SHP77 (cell line): ENCODE measurements at regions not wholly inside any gene's neighbourhood (a gene's known extent, or its start where the extent isn't known, plus 50 kb on each side); places are given as distances from the start of the nearest gene placed in this dataset.

Experiments
- DNase-seq, 2 experiments: peaks; one replicate each; lab custom pipeline; 2025; lab: John Stamatoyannopoulos, UW

DNA sequence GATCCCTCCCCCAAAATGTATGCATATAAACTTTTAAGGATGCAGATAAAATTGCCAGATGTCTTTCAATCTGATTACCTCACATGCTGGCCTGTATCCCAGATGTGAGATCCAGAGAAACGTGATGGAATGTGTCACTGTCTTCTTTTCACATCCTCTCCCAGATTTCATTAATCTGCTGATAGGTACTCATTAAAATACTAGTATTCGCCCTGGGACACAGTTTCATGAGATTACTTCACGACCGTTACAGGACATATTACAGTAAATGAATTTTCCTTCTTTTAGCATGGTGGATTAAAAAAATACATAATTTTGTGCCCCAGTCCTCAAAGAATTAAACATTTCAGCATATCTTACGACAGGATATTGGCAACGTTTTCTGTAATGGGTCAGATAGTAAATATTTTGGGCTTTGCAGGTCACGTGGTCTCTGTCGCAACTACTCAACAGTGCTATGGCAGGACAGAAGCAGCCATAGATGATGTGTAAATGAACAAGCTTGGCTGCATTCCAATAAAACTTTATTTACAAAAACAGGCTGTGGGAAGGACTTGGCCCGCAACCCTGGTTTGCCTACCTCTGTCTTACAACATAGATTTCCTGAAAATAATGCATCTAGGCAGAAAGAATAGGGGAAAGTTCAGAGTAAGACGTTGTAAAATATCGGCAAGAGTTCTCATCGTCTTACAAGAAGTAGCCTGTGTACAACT lies 156.0 kb upstream of the DIO3 start:
- no peak for DNase-seq

DNA sequence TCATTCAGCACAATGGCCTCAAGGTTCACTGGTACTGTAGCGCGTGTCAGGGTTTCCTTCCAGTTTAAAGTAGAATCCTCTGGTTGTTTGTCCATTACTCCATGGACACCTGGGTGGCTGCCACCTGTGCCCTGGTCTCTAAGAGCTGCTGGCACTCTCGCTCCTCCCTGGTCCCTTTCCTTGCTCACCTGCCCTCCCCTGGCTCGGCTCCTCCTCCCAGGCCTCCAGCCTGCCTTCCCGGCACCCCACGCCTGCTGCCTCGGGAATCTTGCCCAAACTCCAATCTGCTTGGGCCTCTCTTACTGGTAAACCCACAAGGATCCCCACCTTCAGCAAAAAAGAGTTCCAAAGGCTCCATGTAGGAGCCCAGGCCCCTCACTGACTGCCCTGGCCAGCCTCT lies 154.4 kb upstream of the DIO3 start:
- no peak for DNase-seq

DNA sequence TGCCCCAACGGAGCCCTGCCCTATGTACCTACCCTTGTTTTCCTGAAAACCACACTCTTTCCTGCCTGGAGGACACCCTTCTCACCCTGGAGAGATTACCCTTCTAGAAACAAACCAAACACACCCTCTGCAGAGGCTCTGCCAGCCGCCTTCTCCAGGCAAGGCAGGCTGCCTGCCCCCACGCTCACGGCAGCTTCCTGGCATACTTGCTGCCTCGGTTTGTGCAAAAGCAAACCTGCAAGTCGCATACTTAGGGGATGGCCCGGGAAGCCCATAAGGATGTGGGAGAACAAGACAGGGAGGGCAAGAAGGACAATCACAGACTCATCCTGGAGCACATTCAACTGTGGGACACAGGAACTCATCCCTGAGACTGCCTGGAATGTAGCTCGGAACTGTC lies 154.0 kb upstream of the DIO3 start:
- no peak for DNase-seq

DNA sequence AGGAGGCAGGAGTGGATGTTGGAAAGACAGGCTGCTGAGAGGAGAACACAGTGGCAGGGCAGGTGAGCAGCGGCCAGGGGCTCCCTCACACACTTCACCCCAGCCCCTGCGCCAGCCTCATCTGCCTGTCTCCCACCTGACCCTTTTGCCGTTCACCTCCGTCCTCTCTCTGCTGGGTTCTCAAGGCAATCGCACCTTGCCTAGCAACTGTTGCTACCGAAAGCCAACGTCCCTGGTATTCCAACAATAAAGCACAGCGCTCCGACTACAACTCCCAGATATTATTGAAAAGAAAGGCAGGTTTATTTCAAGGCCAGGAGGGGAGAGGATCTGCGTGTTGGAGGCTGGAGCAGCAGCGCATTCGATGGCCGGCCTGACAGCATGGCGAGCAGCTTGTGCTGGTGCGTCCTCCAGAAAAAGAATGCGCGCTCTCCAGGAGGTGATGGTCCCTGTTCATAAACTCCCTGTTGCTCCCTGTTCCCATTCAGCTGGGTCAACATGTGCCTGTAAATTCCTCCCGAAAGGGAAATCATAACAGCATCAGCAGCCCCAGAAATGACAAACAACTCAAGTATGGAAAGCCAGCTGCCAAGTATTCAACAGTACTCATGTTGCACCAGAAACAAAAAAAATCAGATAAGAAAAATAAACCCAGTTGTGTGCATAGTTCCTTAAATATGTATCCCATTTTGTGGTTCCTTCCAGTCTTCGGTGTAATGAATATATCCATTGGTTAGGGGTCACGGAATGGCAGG lies 153.0 kb upstream of the DIO3 start:
- DNase-seq: no peak

DNA sequence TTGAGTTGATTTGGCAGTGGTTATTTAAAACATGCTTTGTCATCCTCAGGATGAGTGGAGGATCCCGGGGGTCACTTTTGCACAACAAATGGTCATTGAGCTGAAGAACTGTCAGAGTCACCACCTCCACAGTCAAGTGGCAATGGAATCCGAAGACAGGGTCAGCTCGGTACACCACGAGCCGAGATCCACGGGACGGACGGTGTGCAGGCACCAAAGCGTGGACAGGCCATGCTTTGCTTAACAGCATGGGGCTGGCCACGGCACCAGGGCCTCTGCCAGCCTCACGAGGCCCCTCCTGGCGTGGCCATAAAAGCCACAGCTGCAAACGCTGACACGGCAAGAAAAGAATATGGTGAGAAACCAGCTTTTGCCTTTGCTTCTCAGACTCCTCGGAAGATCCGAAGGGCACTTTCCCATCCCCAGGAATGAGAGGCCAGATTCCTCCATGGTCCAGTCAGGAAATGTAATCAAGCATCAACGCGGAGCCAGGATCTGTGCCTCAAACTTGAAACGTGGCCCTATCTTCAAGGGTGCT lies 152.2 kb upstream of the DIO3 start:
- DNase-seq: no peak

DNA sequence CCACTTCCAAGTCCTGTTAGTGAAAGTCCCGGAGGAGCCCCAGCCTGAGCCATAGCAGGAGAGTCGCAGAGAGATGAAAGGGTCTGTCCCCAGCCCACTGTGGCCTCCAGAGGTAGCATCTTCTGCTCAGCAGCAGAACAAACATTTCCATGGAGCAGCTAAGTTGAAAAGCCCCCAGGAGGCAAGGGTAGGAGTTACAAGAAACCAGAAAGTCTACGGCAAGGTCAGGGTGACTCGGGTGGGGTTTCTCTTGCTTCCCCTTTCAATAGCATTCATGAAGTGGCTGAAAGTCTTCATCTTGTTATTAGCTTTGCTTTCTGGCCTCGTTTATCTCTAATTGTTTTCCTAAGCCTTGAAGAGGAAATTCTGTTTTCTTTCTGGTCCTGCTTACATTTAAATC lies 151.2 kb upstream of the DIO3 start:
- DNase-seq: no peak

DNA sequence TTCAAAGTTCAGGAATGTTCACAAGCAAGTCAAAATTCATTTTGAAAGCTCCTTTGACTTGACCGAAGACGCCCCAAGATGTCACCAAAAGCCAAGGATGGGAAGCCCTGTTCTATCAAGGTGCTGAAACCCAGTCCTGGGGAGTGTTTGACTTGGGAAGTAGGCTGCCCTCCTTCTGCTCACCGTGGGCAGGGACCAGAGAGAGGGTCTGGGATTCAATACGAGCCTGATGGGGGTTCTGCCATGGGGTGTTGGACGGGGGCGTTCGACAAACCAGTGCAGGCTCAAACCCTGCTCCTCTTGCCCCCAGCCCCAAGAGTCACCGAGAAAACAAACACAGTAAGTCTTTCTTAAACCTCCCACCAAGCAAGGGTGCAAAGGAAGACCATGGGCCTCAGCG lies 150.1 kb upstream of the DIO3 start:
- DNase-seq: no peak

DNA sequence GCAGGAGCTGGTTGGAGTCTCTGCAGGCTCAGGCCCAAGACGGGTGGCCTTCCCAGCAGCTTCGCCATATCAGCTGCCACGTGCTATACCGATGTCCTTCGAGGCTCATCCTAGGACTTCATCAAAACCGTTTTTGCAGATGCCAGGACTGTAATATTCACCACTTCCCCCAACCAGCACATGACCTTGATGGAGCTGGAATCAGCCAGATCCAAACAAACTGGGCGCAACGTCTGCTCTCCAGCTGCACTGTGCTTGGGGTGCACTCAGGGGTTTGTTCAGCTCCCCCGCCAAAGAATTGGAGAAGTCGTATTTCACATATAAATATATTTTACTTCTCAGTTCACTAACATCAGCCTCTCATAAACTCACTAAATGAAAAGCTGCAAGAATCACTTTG lies 149.5 kb upstream of the DIO3 start:
- no peak for DNase-seq

DNA sequence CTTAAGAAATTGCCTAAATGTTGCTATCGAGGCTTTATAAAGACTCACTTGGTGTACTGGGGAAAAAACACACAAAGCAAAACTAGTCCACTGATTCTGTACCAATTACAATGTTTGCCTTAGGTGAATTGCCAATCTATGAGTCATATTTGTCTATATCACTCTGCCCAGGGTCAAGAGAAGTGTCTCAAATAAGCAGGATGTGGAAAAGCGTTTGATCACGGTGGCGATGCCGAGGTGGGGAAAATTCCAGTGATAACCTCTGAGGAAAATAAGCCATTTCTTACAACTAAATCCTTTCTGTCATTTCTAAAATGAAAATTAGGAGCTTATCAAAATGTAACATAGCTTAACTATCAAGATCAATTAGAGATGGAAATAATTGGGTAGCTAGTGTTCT lies 148.6 kb upstream of the DIO3 start:
- DNase-seq: no peak

DNA sequence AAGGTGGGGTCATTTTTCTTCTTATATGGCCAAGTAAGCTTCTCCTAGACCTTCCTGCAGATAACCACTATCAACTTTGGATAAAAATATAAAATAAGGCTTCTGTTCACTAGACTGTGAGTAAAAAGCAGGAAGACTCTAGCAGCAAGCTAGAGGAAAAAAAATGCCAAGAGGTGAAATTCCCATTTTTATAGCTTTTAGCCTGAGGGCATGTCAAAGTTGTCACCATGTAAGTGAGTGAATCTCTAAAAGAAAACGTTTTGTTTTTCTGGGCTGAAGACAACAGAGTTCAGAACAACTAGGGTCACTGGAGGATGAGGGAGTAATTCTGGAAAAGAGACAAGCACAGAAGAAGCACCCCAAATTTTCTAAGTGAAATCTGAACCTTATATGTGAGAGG lies 143.9 kb upstream of the DIO3 start:
- no peak for DNase-seq

DNA sequence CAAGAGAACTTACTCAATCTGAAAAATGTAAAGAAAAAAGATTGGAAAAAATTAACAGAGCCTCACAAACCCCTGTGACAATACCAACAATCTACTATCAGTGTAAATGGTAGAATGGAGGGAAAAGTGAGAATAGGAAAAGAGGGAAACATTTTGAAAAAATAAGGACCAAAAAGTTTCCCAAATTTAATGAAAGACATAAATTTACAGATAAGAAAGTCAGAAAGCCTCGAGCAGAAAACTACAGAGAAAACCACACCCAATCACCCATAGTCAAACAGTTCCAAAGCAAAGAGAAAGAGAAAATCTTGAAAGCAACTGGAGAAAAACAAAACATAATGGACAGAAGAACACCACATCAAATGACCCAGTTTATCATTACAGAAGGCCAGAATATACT lies 142.7 kb upstream of the DIO3 start:
- DNase-seq: no peak

DNA sequence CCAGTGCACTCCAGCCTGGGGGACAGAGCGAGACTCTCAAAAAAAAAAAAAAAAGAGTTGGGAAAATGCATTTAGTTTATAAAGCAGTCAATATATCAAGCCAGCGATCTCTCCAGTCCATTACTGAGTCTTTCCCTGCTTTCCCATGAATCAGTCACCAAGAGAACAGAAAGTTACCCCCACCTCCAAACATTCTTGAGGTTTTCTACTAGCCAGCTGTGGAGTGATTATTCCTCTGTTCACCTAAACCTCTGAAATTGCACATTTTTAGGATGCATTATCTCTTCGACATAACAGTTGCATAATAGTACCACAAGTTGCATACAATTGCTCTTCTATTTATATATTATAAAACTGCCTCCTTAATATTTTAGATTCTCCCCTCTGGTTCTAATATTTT lies 134.8 kb upstream of the DIO3 start:
- no peak for DNase-seq

DNA sequence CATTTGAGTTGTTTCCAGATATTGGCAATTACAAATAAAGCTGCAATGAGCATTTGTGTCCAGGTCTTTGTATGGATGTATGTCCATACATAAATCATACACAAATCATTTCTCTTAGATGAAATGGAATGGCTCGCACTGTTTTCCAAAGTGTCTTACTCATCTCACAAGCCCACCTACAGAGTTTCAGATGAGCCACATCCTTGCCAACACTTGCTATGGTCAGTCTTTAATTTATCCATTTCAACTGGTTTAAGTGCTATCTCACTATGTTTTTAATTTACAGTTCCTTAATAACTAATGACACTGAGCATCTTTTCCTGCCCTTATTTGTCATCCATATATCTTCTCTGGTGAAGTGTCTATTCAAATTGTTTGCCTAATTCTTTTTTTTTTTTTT lies 132.9 kb upstream of the DIO3 start:
- DNase-seq: no peak

DNA sequence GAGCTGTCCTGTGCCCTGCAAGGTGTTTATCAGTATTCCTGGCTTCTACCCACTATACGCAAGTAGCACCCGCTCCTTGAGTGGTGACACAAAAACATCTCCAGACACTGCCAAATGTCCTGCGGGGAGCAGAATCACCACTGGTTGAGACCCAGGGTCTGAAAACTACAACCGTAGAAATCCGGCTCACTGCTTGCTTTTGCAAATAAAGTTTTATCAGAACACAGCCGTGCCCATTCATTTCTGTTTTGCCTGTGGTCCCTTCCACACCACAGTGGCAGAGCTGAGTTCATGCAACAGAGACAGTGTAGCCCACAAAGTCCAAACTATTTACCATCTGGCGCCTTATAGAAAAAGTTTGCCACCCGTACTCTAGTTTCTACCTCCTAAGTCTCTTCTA lies 125.7 kb upstream of the DIO3 start:
- DNase-seq: no peak

DNA sequence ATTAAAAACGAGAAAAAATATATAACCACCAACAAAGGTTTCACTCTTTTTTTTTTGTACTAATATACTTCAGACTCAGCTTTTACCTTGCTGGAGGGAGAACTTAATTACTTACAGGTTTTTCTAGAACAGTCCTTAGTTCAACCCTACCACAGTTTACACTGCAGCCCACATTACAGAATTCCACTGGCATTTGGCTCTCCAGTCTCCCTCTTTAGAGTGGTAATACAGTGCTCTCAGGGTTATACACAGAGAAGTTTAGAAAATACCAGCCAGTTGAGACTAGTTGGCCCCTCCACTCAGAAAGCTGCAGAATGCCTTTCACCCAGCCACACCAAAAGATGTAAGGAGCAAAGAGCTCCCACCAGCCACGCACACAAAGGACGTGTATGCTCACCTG lies 122.3 kb upstream of the DIO3 start:
- no peak for DNase-seq

DNA sequence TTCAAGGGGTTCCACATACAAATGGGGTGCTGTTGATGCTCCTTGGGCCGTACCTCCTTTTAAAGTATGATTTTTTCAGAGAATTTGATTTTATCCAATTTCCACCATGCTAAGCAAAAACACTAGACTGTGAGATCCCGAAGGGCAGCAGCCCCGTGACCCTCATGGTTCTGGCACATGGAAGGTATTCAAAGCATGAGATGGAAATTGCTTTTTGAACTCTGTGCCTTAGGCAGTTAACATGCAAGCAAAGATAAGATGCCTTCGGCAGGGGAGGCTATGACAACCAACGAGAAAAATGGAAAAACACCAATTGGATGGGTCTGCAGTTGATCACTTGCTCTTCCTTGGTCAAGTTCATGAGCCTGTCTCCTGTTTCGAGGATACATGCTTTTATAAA lies 120.8 kb upstream of the DIO3 start:
- no peak for DNase-seq

DNA sequence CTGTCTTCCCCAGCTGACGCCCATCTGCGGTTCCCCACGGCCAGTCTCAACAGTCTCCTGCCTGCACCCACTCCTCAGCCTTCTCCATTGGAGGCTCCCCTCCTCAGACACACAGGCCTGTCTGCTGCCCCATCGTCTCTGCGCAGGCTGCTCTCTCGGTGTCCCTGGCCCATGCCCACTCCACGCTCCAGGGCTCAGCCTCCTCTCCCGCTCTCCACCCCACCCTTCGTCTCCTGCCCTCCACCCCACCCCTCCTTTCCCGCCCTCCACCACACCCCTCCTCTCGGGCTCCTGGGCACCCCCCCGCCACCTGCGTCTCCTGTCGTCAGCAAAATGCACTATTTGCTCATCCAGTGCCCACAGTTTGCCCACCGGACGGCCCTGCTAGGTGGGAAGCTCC lies 119.6 kb upstream of the DIO3 start:
- no peak for DNase-seq

DNA sequence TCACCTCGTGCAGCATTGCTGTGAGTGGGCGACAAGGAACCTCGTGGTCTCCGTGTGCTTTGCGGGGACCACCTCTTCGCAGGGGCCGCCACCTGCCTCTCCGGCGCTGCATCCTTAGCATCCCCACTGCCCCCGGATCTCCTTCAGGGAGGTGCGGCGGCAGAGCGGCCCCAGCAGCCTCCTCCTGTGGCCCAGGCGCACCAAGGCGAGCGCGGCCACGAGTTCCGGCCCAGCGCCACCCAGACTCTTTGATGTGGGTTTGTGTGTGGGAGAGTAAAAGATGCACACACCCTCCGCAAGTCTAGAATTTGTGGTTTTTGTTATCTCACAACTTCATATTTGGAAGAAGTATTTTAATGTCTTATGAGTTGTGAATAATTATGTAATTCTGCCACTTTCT lies 118.8 kb upstream of the DIO3 start:
- DNase-seq: no peak

DNA sequence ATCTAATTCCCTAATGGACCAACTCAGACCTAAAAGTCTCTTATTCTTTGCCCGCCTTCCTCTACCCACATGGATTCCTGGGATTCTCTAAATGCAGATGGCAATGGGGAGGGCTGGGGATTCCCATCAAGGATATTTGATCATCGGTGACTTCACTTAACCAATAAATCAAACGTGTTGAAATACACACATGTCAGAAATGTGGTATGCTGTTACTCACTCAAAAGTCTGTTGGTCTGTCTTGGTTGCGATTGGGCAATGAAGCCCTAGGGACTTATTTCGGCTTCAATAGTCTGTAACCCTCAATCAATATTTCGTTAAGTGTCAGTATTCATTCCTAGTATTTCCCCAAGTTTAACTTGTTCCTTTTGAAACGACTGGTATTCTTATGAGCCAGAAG lies 117.2 kb upstream of the DIO3 start:
- no peak for DNase-seq

DNA sequence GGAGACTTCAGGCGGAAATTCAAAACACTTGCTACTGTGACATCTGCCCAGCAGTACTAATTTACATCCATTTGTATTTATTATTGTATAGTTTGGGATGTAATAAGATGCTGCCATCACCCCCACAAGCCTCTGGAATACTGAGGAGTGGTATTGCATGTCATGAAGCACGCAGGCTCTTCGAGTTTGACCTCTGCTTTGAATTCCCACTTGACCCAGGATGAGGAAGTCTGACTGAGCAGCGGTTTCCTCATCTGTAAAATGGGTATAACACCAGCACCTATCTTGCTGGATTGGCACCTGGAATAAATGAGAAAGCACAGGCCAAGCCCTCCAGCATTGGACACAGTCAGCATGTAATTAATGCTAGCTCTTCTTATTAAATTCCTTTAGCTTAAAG lies 116.0 kb upstream of the DIO3 start:
- DNase-seq: no peak

DNA sequence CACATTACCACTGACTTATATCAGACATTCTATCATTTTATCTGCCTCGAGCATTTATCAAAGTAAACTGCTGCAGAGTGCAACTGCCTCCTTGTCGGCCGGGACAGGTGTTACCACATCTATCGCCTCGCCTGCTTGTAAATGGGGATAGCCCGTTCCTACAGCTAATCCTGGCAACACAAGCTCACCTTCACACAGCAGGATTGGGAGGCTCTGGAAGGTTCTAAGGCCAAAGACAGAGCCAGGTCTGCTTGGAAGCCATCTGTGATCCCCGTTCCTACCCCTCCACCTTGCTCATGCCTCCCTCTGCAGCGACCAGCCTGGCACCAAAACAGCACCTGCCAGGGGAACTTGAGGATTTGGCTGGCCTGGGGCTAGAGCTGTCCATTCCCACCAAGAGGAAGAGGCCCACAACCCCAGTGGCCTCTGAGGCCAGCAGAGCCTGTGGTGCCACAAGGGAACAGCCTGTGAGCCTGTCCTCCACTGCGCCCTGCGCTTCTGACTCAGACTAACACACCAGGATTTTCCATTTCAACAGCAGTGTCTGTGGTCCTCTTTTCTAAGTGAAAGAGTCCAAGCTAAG lies 114.8 kb upstream of the DIO3 start:
- no peak for DNase-seq

DNA sequence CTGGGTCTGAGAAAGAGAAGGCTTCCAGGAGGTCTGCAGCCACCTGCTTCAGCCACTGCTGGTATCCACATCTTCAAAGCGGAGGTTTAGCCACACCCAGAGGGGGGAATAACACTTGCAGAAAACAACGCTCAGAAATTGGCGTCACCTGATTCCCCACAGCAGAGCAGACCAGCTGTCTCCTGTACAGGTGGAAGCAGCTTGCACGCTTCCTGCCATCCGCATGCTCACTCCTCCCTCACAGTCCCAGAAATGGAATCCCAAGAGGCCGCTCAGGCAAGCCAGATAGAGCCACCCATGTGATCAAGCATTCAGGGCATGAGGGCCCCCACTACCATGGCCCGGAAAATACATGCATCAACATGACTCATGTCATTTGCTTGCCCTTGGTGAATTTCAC lies 112.2 kb upstream of the DIO3 start:
- peak; percentile 1 to 10 for DNase-seq

DNA sequence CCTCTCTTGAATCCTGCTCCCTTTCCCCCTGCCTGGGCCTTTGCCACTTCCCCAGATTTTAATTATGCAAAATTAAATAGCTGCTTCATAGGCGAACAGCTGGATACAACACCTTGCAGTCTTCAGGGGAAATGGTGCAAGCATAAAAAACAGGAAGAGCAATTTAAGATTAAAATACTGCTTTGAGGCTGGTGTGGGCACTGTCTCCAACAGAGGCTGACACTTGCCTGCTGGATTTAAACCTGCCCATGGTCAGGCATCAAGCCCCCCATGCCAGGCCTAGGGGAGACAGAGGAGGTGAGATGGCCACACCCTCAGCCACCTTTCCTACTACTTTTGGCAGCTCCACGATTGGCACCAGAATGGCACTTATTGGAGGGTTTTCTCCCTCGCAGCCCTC lies 110.1 kb upstream of the DIO3 start:
- DNase-seq: no peak
